HepG2 (cell line): ENCODE measurements at regions not wholly inside any gene's neighbourhood (a gene's known extent, or its start where the extent isn't known, plus 50 kb on each side); places are given as distances from the start of the nearest gene placed in this dataset.

Experiments used
- ATAC-seq: fragments of 200-7000 bp; cut with Tn5 transposase; 3 replicates; pipeline ENCODE4 v1.9.1; 2020; ENCODE audit warnings: mild to moderate bottlenecking, moderate library complexity
- BruUV-seq: library from RNA; stranded (reverse); fragments of 400-500 nt; replicated peaks from 2 replicates; lab custom pipeline; 2021; lab: Mats Ljungman, UMichigan
- CTCF ChIA-PET: fragments of 300-600 bp; formaldehyde crosslinking; extraction: SDS; loops from one replicate; lab custom pipeline; 2021; ENCODE audit warnings: low total read pairs, inconsistent platforms, low intra/inter-chr PET ratio; lab: Yijun Ruan, JAX
- POLR2A ChIA-PET: fragments of 350-600 bp; sonication (Branson Sonifier 250); formaldehyde crosslinking; loops from one replicate; lab custom pipeline; 2020; ENCODE audit warnings: antibody characterized with exemption, inconsistent platforms; lab: Yijun Ruan, JAX
- DNase-seq: peaks from one replicate; pipeline ENCODE4 v3.0.0-alpha.2; 2015; ENCODE audit warnings: low spot score
- FAIRE-seq: peaks from 3 replicates; lab custom pipeline; 2011; peaks lifted over from hg19 to GRCh38; lab: Jason Lieb, UNC
- H2AFZ ChIP-seq: one replicate; pipeline ENCODE4 v1.6.1; 2011; ENCODE audit warnings: low read length, inconsistent platforms
- H3K27ac ChIP-seq: fragments of 300-600 bp; 3 replicates; pipeline ENCODE4 v1.8.0; 2011; ENCODE audit warnings: mixed run types, mild to moderate bottlenecking, mixed read lengths, low read length, inconsistent platforms; ENCODE audit not compliant: insufficient read depth; ENCODE audit errors: extremely low read length
- H3K27me3 ChIP-seq, 2 experiments: fragments of 200-600 bp in 1 of 2; 2 replicates in 1 of 2; 3 replicates in 1 of 2; pipeline versions ENCODE4 v1.6.0 to v1.8.0; 2011; ENCODE audit warnings: low read length in 2 of 2, mild to moderate bottlenecking in 2 of 2, moderate library complexity in 2 of 2, inconsistent platforms in 1 of 2; ENCODE audit not compliant: insufficient read depth in 2 of 2, control insufficient read depth in 1 of 2
- H3K36me3 ChIP-seq, 2 experiments: fragments of 200-600 bp in 1 of 2; replicated peaks in 1 of 2; 2 replicates in 1 of 2; 3 replicates in 1 of 2; pipeline versions ENCODE4 v1.5.1 to v1.8.0; 2011; ENCODE audit warnings: low read length in 2 of 2, inconsistent platforms in 1 of 2; ENCODE audit not compliant: insufficient read depth in 2 of 2, control insufficient read depth in 1 of 2
- H3K4me1 ChIP-seq: 2 replicates; pipeline ENCODE4 v1.5.1; 2012; ENCODE audit warnings: low read length, inconsistent platforms; ENCODE audit not compliant: insufficient read depth
- H3K4me2 ChIP-seq: 2 replicates; pipeline ENCODE4 v1.6.0; 2011; ENCODE audit warnings: low read depth, low read length, inconsistent platforms
- H3K4me3 ChIP-seq, 3 experiments: fragments of 200-600 bp in 1 of 3; sonication (generic), shearing (Covaris generic) in 1 of 3; replicated peaks in 1 of 3; 2 replicates each; pipeline ENCODE4 v1.5.1; 2011 to 2016; ENCODE audit warnings: low read length in 3 of 3, inconsistent platforms in 2 of 3, low read depth in 2 of 3, mild to moderate bottlenecking in 2 of 3, control low read depth in 1 of 3, mixed read lengths in 1 of 3; ENCODE audit not compliant: insufficient read depth in 1 of 3
- H3K79me2 ChIP-seq: one replicate; pipeline ENCODE4 v1.6.1; 2011; ENCODE audit warnings: low read length, inconsistent platforms; ENCODE audit not compliant: insufficient read depth
- H3K9ac ChIP-seq: 2 replicates; pipeline ENCODE4 v1.6.0; 2011; ENCODE audit warnings: mild to moderate bottlenecking, low read depth, low read length, inconsistent platforms; ENCODE audit not compliant: insufficient read depth
- H3K9me3 ChIP-seq: 2 replicates; pipeline ENCODE4 v1.5.1; 2012; ENCODE audit warnings: mild to moderate bottlenecking, low read length
- H4K20me1 ChIP-seq: 2 replicates; pipeline ENCODE4 v1.6.0; 2011; ENCODE audit warnings: inconsistent platforms, mild to moderate bottlenecking, low read length, moderate library complexity; ENCODE audit not compliant: insufficient read depth
- BRF2 ChIP-seq: sonication (generic); formaldehyde crosslinking; IDR thresholded peaks from 2 replicates; pipeline ENCODE4 v1.8.1; 2022; ENCODE audit warnings: mild to moderate bottlenecking, missing genetic modification reagents
- KAT7 ChIP-seq: IDR thresholded peaks from 2 replicates; pipeline ENCODE4 v1.6.1; 2018; ENCODE audit warnings: borderline replicate concordance, missing compliant biosample characterization
- MTERF4 ChIP-seq: sonication (generic); formaldehyde crosslinking; IDR thresholded peaks from 2 replicates; pipeline ENCODE4 v1.8.0; 2023; ENCODE audit warnings: mild to moderate bottlenecking, missing genetic modification reagents
- MYC ChIP-seq: sonication (generic); formaldehyde crosslinking; IDR thresholded peaks from 2 replicates; pipeline ENCODE4 v1.9.0; 2021; ENCODE audit warnings: missing genetic modification reagents, borderline replicate concordance
- NFYC ChIP-seq: IDR thresholded peaks from 2 replicates; pipeline ENCODE4 v1.6.1; 2016; ENCODE audit warnings: missing genetic modification reagents, missing compliant biosample characterization
- ZFP36L1 ChIP-seq: sonication (generic); formaldehyde crosslinking; IDR thresholded peaks from 2 replicates; pipeline ENCODE4 v1.8.0; 2022; ENCODE audit warnings: mild to moderate bottlenecking, missing genetic modification reagents, moderate library complexity
- ZNF124 ChIP-seq: sonication (generic); formaldehyde crosslinking; IDR thresholded peaks from 2 replicates; pipeline ENCODE4 v1.4.0; 2020; ENCODE audit warnings: missing genetic modification reagents
- ZNF235 ChIP-seq: sonication (generic); formaldehyde crosslinking; IDR thresholded peaks from 2 replicates; pipeline ENCODE4 v1.8.1; 2023; ENCODE audit warnings: mild to moderate bottlenecking, missing genetic modification reagents, borderline replicate concordance
- ZNF589 ChIP-seq: sonication (generic); formaldehyde crosslinking; conservative IDR thresholded peaks from 2 replicates; pipeline ENCODE4 v1.8.0; 2022; ENCODE audit warnings: mild to moderate bottlenecking, moderate library complexity, missing genetic modification reagents
- ZNF691 ChIP-seq: sonication (generic); formaldehyde crosslinking; IDR thresholded peaks from 2 replicates; pipeline ENCODE4 v1.4.0; 2020; ENCODE audit warnings: missing genetic modification reagents, low read depth, mild to moderate bottlenecking, borderline replicate concordance
- ZSCAN20 ChIP-seq: sonication (generic); formaldehyde crosslinking; IDR thresholded peaks from 2 replicates; pipeline ENCODE4 v1.4.0; 2020; ENCODE audit warnings: missing genetic modification reagents, mild to moderate bottlenecking, borderline replicate concordance
- WGBS: methylation state at CpG from one replicate; pipeline ENCODE4 v1.1.6; 2017; ENCODE audit warnings: low lambda C conversion rate; 5-methylcytosine and 5-hydroxymethylcytosine counted together
- in situ Hi-C: cut with HindIII; loops from 2 replicates; pipeline ENCODE4 v1.10.0; 2017; ENCODE audit warnings: low pct_unique_long_range_greater_than_20kb; ENCODE audit not compliant: extremely low pct_ligation_motif_present
- intact Hi-C: fragments of 100-400 bp; cut with micrococcal nuclease; formaldehyde crosslinking; loops from one replicate; pipeline ENCODE4 v1.10.0; 2022; ENCODE audit not compliant: unreplicated experiment

- ChIA-PET CTCF (no interaction called here), POLR2A (no interaction called here)
- Histone ChIP-seq H3K79me2 (no peaks in the 10 kb centered on the region), H3K4me1 (peaks cover 43% of the 10 kb centered on the region), H2AFZ (no peak overlapping the region), H3K36me3 (no peaks in the 10 kb centered on the region), H3K4me3 (no peak overlapping the region), H3K27me3 (no peaks in the 10 kb centered on the region), H3K9ac (no peak overlapping the region), H3K27ac (no peak overlapping the region), H3K9me3 (no peaks in the 10 kb centered on the region), H3K4me2 (no peak overlapping the region), H4K20me1 (no peaks in the 10 kb centered on the region)
- WGBS, result 97% methylated on average over 8 of the region's 8 CpGs
- no TSS peak for BruUV-seq
- ATAC-seq, result no peak
- DNase-seq, result no peak
- in situ Hi-C loops, result no loop called here
- TF ChIP-seq ZNF589 (CRISPR knock-in tag) (no peak), BRF2 (CRISPR knock-in tag) (no peak), MTERF4 (CRISPR knock-in tag) (no peak), KAT7 (CRISPR knock-in tag) (no peak), ZNF124 (CRISPR knock-in tag) (no peak), ZSCAN20 (CRISPR knock-in tag) (no peak), MYC (CRISPR knock-in tag) (no peak), NFYC (CRISPR knock-in tag) (no peak), ZFP36L1 (CRISPR knock-in tag) (no peak), ZNF691 (no peak), ZNF235 (CRISPR knock-in tag) (no peak)
- FAIRE-seq, result no peak
- intact Hi-C loops, result no loop called here
Observed at GRCh38 chr15:62879770-62880169, 162.8 kb upstream of the TPM1 start.
